DOHH2 (cell line): ENCODE measurements at regions not wholly inside any gene's neighbourhood (a gene's known extent, or its start where the extent isn't known, plus 50 kb on each side); places are given as distances from the start of the nearest gene placed in this dataset.

Experiments
- EZH2phosphoT487 ChIP-seq: fragments of 200-600 bp; sonication (generic); IDR thresholded peaks from 2 replicates; pipeline ENCODE4 v1.6.1; 2017; ENCODE audit warnings: borderline replicate concordance, mild to moderate bottlenecking, antibody characterized with exemption, low read length, moderate library complexity, mixed read lengths
- TF ChIP-seq, protein P1 (sequence below): fragments of 200-600 bp; sonication (generic); IDR thresholded peaks from one replicate; pipeline ENCODE4 v1.5.1; 2014; ENCODE audit warnings: antibody characterized with exemption, mild to moderate bottlenecking, low read depth, low read length; ENCODE audit not compliant: poor library complexity, severe bottlenecking

DNA sequence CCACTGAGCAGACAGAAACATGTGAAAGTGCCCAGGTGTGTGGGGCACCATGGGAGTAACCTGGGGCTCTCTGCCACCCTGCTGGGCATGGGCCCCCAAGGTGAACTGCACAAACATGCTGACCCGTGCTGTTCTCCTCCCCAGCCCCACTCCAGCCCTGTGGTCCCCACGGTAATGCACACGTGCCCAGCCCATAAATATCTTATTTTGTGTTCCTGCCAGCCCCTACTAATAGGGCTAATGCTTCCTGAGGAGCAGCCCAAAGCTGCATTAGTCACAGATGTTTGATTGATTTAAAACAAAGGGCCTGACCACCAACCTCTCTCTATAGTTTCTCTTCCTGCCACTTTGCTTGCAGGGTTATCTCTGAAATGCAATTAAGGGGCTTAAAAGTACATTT lies 95.4 kb downstream of the ABHD5 start:
- TF ChIP-seq, protein P1, sequence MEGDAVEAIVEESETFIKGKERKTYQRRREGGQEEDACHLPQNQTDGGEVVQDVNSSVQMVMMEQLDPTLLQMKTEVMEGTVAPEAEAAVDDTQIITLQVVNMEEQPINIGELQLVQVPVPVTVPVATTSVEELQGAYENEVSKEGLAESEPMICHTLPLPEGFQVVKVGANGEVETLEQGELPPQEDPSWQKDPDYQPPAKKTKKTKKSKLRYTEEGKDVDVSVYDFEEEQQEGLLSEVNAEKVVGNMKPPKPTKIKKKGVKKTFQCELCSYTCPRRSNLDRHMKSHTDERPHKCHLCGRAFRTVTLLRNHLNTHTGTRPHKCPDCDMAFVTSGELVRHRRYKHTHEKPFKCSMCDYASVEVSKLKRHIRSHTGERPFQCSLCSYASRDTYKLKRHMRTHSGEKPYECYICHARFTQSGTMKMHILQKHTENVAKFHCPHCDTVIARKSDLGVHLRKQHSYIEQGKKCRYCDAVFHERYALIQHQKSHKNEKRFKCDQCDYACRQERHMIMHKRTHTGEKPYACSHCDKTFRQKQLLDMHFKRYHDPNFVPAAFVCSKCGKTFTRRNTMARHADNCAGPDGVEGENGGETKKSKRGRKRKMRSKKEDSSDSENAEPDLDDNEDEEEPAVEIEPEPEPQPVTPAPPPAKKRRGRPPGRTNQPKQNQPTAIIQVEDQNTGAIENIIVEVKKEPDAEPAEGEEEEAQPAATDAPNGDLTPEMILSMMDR = no peak
- no peak for TF ChIP-seq EZH2phosphoT487
